AG10803 (cell line): ENCODE measurements at regions not wholly inside any gene's neighbourhood (a gene's known extent, or its start where the extent isn't known, plus 50 kb on each side); places are given as distances from the start of the nearest gene placed in this dataset.

Source experiments
- DNase-seq: peaks from one replicate; pipeline ENCODE4 v3.0.0; 2010; ENCODE audit warnings: low read depth
- H3K4me3 ChIP-seq: 2 replicates; pipeline ENCODE4 v1.5.1; 2011; ENCODE audit warnings: mild to moderate bottlenecking, low read length, control low read depth
- TF ChIP-seq, protein P1 (sequence below): conservative IDR thresholded peaks from 2 replicates; pipeline ENCODE4 v1.5.1; 2011; ENCODE audit warnings: mild to moderate bottlenecking, low read length, control low read depth, inconsistent platforms

- DNase-seq: no peak
- no peak overlapping the region for H3K4me3 ChIP-seq
- TF ChIP-seq, protein P1, sequence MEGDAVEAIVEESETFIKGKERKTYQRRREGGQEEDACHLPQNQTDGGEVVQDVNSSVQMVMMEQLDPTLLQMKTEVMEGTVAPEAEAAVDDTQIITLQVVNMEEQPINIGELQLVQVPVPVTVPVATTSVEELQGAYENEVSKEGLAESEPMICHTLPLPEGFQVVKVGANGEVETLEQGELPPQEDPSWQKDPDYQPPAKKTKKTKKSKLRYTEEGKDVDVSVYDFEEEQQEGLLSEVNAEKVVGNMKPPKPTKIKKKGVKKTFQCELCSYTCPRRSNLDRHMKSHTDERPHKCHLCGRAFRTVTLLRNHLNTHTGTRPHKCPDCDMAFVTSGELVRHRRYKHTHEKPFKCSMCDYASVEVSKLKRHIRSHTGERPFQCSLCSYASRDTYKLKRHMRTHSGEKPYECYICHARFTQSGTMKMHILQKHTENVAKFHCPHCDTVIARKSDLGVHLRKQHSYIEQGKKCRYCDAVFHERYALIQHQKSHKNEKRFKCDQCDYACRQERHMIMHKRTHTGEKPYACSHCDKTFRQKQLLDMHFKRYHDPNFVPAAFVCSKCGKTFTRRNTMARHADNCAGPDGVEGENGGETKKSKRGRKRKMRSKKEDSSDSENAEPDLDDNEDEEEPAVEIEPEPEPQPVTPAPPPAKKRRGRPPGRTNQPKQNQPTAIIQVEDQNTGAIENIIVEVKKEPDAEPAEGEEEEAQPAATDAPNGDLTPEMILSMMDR: no peak
Observed at GRCh38 chr20:59402681-59403080, 102.3 kb downstream of the EDN3 start.

GRCh38 chr20:59403261-59403961 is 103.0 kb downstream of the EDN3 start:
- TF ChIP-seq, protein P1: peak; percentile 50
- no peak for DNase-seq
- H3K4me3 ChIP-seq: no peak overlapping the region

GRCh38 chr20:59403962-59404314 is 103.5 kb downstream of the EDN3 start:
- DNase-seq: no peak
- TF ChIP-seq, protein P1: no peak
- no peak overlapping the region for H3K4me3 ChIP-seq

- no peak overlapping the region for H3K4me3 ChIP-seq
Observed at GRCh38 chr20:59404749-59405148, 104.3 kb downstream of the EDN3 start.

GRCh38 chr20:59405226-59406200 is 105.1 kb downstream of the EDN3 start:
- DNase-seq: no peak
- TF ChIP-seq, protein P1: no peak

More at GRCh38 chr20:59404749-59405148, 104.3 kb downstream of the EDN3 start:
- DNase-seq: no peak
- TF ChIP-seq, protein P1: no peak

GRCh38 chr20:59406446-59406845 is 106.0 kb downstream of the EDN3 start:
- no peak for DNase-seq
- no peak overlapping the region for H3K4me3 ChIP-seq
- TF ChIP-seq, protein P1: no peak

More at GRCh38 chr20:59405226-59406200, 105.1 kb downstream of the EDN3 start:
- H3K4me3 ChIP-seq: no peak overlapping the region
